T-helper 1 cell (primary cell): ENCODE measurements at regions not wholly inside any gene's neighbourhood (a gene's known extent, or its start where the extent isn't known, plus 50 kb on each side); places are given as distances from the start of the nearest gene placed in this dataset.
"Not testable (repeated sequence)": the region's sequence is repeated elsewhere in the genome, so short reads cannot be mapped to it uniquely, and the experiment has no call there.

Source experiments
- DNase-seq, 5 donors: peaks; one replicate each; pipeline ENCODE4 v3.0.0-alpha.2; 2012 to 2020

DNA sequence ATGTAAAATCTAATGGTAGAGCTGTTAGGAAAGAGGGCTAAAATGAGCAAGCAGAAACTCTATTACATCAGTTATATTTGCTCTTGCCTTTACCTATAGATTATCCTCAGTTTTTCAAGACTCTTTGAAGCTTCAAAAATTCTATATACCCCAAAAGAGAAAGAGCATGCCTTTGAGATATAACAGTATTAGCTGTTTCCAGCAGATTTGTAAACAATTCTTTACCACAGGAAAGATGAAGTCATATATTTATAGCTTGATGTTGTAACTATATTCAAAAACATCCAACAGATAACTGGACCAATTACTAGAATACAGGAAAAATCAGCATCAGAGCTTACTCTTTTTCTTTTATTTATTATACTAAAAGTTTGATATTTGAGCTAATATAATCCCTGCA lies 416.2 kb upstream of the TPK1 start:
- DNase-seq, result no peak

DNA sequence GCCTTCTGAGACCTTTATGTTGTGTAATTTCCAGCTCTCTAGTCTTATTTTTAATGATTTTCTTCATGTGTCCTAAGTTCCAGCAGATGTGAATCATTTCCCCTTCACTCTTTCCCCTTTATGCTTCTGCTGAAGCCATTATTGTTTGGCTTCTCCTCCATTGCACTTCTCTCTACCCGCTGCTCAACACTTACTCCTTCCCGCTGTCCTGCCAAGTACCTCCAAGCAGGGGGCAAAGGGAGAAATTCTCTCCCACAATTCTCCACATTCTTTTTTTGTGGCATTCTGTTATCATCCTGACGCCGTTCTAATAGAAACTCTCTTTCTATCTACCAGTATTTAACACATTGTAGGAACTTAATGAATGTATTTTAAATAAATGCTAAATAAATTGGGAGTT lies 388.9 kb upstream of the TPK1 start:
- no peak for DNase-seq

DNA sequence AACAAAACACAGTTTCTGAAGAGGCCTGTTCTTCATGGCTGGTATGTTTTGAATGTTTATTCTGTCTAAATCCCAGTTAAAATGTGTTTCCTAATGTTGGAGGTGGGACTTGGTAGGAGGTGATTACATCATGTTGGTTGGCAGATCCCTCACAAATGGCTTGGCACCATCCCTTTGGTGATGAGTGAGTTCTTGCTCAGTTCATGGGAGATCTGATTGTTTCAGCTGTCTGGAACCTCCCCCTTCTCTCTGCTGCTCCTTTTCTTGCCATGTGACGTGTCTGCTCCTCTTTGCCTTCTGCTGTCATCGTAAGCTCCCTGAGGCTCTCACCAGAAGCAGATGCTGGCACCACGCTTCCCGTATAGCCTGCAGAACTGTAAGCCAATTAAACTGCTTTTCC lies 383.6 kb upstream of the TPK1 start:
- DNase-seq, result no peak

DNA sequence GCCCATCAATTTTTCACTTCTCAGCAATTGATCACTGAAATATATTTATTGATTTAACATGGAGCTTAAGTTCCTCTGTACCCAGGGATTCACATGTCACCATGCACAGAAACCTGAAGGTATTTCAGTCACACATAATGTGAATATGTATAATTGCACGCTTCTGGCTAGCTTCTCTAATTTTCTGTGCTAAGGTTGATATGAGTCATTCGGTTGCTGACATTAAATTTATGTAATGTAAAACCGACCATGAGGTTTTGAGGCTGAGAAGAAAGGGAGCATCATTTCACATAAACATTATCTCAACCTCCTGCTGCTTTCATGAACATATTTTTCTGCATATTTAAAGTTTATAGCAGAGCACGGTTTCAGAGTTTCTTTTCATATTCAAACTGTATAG lies 381.0 kb upstream of the TPK1 start:
- DNase-seq, result no peak

DNA sequence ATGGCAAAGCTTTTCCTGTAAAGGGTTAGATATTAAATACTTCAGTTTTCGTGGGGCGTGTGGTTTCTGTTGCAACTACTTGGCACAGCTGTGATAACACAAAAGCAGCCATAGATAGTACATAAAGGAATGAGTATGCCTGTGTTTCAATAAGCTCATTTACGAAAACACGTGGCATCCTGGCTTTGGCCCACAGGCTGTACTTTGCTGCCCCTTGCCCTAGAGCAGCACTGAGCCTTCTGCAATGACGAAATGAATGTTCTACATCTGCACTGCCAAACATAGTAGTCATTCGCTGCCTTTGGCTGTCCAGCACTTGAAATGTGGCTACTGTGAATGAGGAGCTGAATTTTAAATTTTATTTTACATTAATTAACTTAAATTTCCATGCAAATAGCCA lies 376.2 kb upstream of the TPK1 start:
- DNase-seq, result no peak

DNA sequence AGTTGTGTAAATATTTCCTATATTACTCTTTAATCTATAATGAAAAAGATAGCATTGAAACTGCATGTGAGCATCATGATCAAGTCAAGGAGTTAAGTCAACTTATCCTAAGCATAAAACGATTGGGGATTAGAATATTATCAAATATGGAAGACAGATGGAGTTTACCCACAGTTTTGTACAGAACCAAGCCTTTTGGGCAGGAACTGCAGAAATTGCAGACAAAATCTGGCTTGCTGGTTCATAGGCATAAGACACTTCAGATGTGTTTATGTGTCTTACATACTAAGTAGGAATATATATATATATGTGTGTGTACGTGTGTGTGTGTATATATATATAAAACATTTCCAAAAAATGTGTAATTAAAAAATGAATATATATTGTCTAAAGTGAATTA lies 375.4 kb upstream of the TPK1 start:
- no peak for DNase-seq

DNA sequence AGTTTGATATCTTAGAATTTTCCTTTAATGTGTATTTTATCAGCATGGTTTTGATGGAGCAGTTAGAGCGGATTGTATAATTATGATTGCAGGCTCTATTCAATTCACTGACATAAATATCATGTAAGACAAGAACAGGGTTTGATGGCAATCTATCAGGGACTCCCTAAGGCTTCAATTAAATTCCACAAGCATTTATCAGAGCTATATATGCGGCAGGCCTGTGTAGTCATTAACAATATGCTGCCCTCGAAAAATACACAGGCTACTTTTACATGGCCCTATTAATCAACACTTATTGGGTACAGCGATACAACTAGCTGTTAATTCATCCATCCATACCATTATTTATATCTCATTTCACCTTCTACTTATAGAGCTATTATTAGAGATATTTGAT lies 358.1 kb upstream of the TPK1 start:
- no peak for DNase-seq

DNA sequence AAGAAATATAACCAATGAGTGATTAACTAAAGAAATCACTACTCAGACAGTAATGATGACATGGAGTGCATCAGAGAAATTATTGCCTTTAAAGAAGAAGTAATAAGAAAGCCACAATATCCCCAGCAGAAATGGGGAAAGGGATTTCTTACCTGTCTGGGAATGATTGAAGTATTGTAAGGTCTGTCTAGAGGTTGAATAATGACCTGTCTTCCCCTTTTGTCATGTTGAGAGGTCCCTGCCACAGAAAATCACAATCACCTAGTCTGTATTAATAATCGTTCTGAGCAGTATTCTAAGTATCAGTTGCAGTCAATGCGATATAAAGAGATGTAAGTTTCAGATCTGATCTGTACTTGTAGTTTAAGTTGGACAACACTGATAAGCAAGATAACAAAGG lies 349.1 kb upstream of the TPK1 start:
- no peak for DNase-seq

DNA sequence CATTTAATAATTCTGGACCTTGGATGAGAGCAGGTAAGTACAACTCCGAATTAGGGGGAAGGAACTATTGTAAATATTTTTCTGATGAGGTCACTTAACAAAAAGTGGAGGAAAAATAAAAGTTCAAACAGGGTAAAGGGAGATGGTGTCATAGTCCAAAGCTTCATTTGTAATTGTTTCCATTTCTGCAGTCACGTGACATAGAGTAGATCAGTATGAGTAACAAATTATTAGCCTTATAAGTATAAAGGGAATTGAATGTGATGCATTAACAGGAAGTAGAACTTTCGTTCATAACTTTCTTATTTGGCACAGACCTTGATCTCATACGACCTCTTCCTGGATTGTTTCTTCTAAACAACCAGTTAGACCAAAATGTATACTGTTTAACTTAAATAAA lies 347.2 kb upstream of the TPK1 start:
- DNase-seq, result no peak

DNA sequence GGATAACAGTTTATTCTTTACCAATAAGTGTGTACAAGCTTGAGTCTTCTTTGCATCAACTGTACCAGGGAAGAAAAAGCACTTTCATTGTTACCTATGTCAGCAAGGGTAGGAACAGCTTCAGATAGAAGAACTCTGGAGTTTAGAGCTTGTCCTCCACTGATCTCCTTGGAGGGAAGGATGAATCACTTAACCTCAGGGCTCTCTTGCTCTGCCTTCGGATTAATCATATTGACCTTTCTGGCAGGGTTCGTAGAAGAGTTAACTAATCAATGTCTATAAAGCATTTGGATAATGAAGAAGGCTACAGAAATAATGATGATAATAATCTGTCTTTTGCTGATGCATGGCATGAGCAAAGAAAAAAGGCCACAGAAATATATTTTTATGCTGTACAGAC lies 339.5 kb upstream of the TPK1 start:
- DNase-seq, result no peak

DNA sequence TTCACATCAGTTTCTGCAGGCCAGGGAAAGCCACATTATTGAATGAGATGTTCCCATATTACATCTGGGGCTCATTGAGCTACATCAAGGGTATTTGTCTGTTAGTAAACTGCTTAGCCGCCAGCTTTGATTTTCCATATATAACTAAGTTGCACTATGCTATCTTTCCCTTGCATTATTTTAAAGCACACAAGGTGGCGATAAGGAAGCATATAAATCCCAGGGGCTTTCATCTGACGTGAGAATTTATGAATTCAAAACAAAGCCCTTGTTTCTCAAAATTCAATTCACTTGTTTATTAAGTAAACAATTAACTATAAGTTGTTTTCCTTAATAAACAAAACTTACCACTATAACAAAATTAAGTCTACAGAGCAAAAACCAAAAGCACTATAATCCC lies 334.1 kb upstream of the TPK1 start:
- DNase-seq, result no peak

DNA sequence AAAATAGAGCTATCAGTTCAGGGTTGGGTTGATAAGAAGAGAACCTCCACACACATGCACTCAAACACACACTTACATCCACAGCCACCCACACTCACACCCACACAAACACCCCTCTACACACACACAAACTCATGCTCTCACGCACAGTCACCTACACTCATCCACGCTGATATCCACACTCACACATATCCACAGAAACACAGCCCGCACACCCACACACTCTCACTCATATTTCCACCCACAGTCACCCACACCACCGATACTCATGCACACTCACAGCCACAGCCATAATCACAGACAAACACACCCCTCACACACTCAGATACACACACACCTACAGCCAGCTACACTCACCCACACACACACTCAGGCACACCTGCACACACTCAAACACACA lies 333.0 kb upstream of the TPK1 start:
- DNase-seq, result no peak

DNA sequence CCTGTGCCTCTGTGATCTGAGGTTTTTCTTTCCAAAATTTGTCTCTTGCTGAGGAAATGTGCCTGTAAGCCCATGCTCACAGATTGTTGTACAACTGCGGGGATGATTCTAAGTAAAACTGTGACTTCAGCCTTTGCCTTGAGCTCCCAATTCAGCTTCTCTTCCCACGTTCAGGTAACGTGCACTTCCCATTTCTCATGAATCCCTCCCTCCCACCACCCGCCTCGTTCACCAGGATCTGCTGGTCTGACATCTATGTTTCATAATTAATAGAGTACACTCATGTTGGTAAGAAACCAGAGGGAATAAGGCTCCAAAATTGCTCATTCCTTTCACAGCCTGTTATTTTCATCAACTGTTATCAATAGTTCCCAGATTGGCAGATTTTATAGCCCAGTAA lies 332.6 kb upstream of the TPK1 start:
- no peak for DNase-seq

DNA sequence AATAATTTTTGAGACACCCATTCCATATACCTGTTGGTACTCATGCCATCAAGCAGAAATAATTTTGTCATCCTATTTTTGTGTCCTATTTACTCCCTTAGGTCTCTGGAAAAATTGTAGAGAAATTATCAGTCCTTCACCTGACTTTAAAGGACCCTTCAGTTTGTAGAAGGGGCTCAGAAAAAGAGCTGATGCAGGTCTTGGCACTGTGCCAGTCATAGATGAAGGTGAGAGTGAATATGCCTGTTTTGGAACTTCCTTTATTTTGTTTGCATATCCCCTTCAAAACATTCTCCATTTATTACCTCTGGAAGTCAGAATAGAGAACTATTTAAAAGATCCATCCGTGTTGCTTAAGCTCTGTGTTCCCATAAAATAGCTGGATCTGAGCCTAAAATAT lies 321.0 kb upstream of the TPK1 start:
- no peak for DNase-seq

DNA sequence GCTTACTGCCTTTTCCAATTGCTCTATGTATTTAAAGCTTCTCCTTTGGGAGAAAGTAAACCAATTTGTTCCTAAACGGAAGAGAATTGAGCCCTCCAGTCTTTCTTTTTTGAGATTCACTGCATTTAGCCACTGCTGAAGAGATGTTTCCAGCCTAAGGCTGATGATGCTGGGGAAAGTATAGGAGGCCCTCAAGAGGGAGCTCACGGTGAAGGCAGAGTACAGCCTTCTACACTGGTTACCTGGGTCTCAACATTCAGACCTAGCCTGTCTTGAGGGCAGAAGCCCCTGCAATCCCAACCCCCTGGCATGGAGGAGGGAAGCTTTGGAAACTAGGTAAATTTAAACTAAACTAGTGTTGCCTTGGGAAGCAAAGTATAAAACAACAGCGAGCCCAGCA lies 316.7 kb upstream of the TPK1 start:
- DNase-seq, result no peak

DNA sequence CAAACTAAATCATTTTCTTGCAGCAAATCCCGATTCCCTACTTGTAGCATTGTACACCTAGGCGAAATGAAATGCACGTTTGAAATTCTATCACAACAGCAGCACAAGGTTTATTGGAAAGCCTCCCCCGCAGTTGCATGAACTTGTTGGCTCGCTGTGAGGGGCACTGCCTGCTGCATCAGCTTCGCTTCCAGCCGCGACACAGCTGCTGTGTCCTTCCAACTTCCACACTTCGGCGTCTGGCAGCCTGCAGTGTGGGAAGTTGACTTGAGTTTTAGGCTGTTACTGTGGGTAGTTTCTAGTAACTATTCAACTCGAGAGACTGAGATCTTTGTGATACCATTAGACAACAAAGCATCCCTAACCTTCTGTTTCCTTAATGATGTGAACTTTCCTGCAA lies 315.8 kb upstream of the TPK1 start:
- no peak for DNase-seq

DNA sequence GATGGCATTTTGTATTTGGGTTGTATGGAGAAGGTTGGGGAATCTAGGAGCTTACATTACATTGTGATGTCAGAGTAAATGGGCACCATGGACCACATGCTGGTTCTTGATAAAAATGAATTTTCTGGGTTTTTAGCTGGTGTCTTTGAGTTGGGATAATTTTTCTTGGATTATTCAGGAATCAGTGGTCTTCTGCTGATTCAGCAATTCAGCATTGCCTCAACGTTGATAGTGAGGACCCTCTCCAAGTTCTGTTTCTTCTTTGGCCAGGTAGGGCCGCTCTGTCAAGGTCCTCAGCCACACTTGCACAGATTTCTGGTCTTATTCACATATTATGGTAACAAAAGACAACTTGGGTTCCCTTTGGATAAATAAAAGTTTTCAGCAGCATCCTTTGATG lies 312.0 kb upstream of the TPK1 start:
- no peak for DNase-seq

DNA sequence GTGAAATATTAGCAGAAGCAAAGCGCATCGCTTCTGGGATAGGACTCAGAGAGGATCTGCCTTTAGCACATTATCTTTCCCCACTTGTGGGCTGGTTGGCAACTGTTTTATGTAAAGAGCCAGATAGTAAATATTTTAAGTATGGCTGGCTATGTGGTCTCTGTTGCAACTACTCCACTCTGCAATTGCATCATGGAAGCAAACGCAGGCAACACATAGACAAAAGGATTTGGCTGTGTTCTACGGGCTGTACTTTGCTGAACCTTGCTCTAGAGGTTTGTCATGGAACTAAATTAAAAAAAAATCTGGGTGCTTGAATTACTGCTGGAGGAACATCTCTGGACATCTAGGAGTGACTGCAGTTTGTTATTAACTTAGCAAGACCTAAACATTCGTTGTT lies 307.8 kb upstream of the TPK1 start:
- no peak for DNase-seq

DNA sequence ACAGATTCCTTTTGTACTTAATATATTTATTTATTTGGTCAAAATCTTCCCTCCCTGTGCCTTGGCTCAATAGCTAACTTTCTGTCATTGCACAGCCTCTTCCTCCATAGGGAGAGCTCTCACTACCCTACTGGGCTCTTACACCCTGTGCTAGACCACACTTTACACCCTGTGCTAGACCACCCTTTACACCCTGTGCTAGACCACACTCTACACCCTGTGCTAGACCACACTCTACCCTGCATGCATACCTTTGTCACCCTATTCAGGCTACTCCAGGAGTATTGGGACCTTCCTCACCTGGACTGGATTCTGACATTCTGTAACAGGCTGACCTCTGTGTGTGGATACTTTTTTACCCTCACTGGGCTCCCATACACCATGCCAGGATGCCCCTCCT lies 298.5 kb upstream of the TPK1 start:
- DNase-seq, result no peak

DNA sequence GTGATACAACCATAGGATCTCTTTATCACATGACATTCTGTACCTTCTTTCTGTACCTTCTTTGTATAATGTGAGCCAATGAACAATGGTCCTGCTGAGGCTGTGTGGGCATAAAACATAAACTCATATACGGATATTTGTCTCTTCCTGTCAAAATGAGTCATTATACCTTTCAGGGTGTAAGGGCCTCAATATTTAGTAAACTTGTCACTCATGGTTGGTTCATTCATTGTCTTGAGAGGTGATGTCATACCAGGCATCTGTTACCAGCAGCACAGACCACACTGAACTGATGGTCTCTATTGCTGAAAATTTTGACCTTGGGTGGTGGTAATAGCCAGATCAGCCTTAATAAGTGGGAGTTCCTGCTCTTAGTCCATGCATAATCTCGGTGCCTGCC lies 287.6 kb upstream of the TPK1 start:
- no peak for DNase-seq

DNA sequence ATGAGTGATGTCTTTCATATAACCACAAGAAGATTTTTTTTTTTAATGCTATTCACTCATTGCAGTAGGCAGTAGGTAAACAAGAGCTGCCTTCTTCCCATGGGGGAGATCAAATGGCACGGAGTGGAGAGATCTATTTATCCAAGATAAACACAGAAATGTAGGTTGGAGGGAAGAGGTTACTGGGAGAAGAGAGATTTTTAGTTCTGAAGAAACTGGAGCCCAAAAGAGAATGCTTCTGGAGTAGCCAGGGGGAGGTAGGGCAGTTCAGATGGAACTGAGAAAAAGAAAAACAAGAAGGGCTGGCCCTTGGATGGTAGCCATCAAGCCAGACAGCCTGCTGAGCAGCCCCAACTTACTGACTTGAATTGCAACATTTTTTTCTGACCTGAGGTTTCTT lies 270.1 kb upstream of the TPK1 start:
- no peak for DNase-seq

DNA sequence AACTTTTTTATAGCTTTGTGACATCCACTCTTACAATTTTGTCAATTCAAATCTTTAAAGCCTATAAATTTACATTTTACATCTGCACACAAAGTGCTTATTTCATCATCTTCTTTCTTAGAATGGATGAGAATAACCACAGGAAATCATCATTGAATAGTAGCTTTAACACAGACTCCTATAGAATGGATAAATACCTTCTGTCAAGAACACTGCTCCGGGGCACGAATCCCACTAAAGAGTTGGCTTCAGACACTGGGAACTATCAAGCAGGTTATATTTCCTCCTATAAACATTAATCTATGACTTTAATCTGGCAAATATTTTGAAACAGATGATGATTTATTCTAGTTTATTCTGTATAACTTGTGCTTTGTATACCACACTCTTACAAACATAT lies 269.7 kb upstream of the TPK1 start:
- DNase-seq, result no peak

DNA sequence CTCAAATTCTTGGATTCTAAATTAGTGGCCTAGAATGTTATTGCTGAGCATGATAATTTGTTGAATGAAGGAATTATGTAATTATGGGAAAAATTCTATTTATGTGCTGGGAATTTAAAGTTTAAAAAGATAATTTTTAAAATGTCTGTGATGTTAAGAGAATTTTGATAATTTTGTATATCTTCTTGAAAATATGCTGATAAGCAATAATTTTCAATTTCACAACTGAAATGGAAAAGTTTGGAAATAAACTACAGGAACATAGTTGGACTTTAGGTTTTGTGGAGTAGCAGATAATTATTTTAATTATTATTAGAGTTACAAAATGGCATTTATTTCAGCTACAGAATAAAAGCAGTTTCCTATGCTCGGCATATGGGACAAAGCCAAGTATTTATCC lies 268.5 kb upstream of the TPK1 start:
- DNase-seq, result no peak

DNA sequence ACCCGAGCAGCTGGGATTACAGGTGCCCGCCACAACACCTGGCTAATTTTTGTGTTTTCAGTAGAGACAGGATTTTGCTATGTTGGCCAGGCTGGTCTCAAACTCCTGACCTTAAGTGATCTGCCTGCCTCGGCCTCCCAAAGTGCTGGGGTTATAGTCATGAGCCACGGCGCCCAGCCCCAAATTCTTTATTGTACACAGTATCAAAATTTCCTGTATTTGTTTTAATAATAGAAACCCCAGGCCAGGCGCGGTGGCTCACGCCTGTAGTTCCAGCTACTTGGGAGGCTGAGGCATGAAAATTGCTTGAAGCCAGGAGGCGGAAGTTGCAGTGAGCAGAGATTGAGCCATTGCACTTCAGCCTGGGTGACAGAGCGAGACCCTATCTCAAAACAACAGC lies 266.3 kb upstream of the TPK1 start:
- not testable (repeated sequence) for DNase-seq

DNA sequence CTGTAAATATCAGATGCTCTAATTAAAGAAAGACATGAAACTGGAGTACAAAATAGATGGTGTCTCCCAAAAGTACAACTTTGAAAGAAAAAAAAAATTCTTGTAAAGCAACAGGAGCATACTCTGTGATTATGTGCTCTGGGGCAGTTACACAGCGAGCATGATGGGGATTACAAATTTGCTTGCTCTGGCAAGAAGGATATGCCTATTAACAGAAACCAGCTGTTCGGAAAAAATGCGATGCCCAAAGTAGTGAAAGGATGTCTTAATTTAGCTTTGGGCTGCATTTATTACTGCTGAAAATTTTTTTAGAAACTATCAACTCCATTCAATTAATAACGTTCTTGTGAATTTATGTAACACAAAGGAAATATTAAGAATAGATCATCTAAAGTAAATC lies 256.9 kb upstream of the TPK1 start:
- DNase-seq, result no peak

DNA sequence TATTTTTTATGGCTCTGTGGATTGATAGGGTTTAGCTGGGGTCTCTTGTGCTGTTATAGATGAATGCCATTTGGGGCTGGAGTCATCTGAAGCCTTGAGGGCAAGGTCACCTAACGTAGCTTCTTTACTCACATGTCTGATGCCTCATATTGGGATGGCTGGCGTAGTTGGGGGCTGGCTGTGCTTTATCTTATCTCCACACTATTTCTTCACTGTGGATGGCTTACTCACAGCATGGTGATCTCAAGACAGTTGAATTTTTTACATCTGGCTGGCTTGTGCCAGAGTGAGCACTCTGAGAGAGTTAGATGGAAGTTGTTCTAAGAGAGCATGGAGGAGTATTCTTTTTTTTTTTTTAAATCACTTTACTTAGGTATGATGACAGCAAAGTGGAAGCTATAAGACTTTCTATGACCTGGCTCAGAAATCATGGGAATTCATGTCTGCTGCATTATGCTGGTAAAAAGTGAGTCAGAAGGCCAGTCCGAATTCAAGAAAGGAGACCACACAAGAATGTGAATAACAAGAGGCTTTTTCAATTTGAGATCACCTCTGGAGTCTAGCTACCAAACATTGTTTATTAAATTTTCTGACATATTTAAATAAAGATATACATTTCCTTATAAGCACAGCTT lies 252.4 kb upstream of the TPK1 start:
- DNase-seq, result no peak
